ENCODE measurements at regions not wholly inside any gene's neighbourhood (a gene's known extent, or its start where the extent isn't known, plus 50 kb on each side); places are given as distances from the start of the nearest gene placed in this dataset.

- no peaks in the 10 kb centered on the region for H3K36me3 ChIP-seq (replicated peaks in 1 of 2; ENCODE audit: control insufficient read depth in 1 of 2, insufficient read depth in 2 of 2, low read length in 2 of 2)
- H3K36me3 Mint-ChIP-seq = no peaks in the 10 kb centered on the region
- TF ChIP-seq CTCF (IDR thresholded peaks at IDR 0.05) = no peak
- H2AFZ ChIP-seq (ENCODE audit: insufficient read depth, low read depth, low read length, poor library complexity, severe bottlenecking) = no peak overlapping the region
- H3K4me2 ChIP-seq (replicated peaks; ENCODE audit: extremely low read depth, low read length, poor library complexity, severe bottlenecking) = no peak overlapping the region
- no peak overlapping the region for H3K27ac Mint-ChIP-seq
- no peaks in the 10 kb centered on the region for H3K9me3 Mint-ChIP-seq
- no peak overlapping the region for H3K4me3 ChIP-seq (replicated peaks in 1 of 3; ENCODE audit: low read depth in 2 of 3, low read length in 3 of 3)
- no peak overlapping the region for H3K27ac ChIP-seq (ENCODE audit: low read depth in 1 of 2, low read length in 2 of 2)
- intact Hi-C loops (cut with micrococcal nuclease) = no loop called here
- peaks cover 0 to 3% (median 2%) of the 10 kb centered on the region in 3 donors for H3K27me3 Mint-ChIP-seq (ENCODE audit: low read depth in 3 of 3)
- H3K4me1 ChIP-seq (ENCODE audit: control insufficient read depth in 1 of 2, insufficient read depth in 2 of 2, low read length in 2 of 2) = peaks cover 0 to 5% of the 10 kb centered on the region in 2 donors
- peaks cover 4% of the 10 kb centered on the region for H3K4me1 Mint-ChIP-seq
- H3K9me3 ChIP-seq (replicated peaks in 1 of 2; ENCODE audit: control insufficient read depth in 1 of 2, insufficient read depth in 1 of 2, low read length in 2 of 2) = no peaks in the 10 kb centered on the region
- H3K27me3 ChIP-seq (ENCODE audit: control insufficient read depth in 2 of 2, insufficient read depth in 2 of 2, low read length in 2 of 2) = peaks cover 0 to 4% of the 10 kb centered on the region in 2 donors
- WGBS (ENCODE audit: insufficient coverage) = 90% methylated on average over 2 of the region's 3 CpGs
- H3K79me2 ChIP-seq (ENCODE audit: insufficient read depth, low read length) = no peaks in the 10 kb centered on the region
- DNase-seq = no peak
- no peaks in the 10 kb centered on the region for H4K20me1 ChIP-seq (ENCODE audit: insufficient read depth, low read length)
- H3K9ac ChIP-seq (ENCODE audit: insufficient read depth, low read length, poor library complexity, severe bottlenecking) = no peak overlapping the region
- H3K4me3 Mint-ChIP-seq = no peak overlapping the region
Observed at GRCh38 chr4:138030375-138030774, 211.8 kb downstream of the SLC7A11 start.

- no peak for TF ChIP-seq CTCF (IDR thresholded peaks at IDR 0.05)
- Histone ChIP-seq H3K4me2 (replicated peaks; ENCODE audit: extremely low read depth, low read length, poor library complexity, severe bottlenecking) (no peak overlapping the region), H3K9me3 (replicated peaks in 1 of 2; ENCODE audit: control insufficient read depth in 1 of 2, insufficient read depth in 1 of 2, low read length in 2 of 2) (no peaks in the 10 kb centered on the region), H2AFZ (ENCODE audit: insufficient read depth, low read depth, low read length, poor library complexity, severe bottlenecking) (no peak overlapping the region), H3K27me3 (ENCODE audit: control insufficient read depth in 2 of 2, insufficient read depth in 2 of 2, low read length in 2 of 2) (peaks cover 0 to 4% of the 10 kb centered on the region in 2 donors), H3K4me1 (ENCODE audit: control insufficient read depth in 1 of 2, insufficient read depth in 2 of 2, low read length in 2 of 2) (no peaks in the 10 kb centered on the region), H3K9ac (ENCODE audit: insufficient read depth, low read length, poor library complexity, severe bottlenecking) (no peak overlapping the region), H4K20me1 (ENCODE audit: insufficient read depth, low read length) (no peaks in the 10 kb centered on the region), H3K27ac (ENCODE audit: low read depth in 1 of 2, low read length in 2 of 2) (no peak overlapping the region), H3K79me2 (ENCODE audit: insufficient read depth, low read length) (no peaks in the 10 kb centered on the region), H3K36me3 (replicated peaks in 1 of 2; ENCODE audit: control insufficient read depth in 1 of 2, insufficient read depth in 2 of 2, low read length in 2 of 2) (no peaks in the 10 kb centered on the region), H3K4me3 (replicated peaks in 1 of 3; ENCODE audit: low read depth in 2 of 3, low read length in 3 of 3) (no peak overlapping the region)
- intact Hi-C loops (cut with micrococcal nuclease) = no loop called here
- Mint-ChIP-seq H3K27ac (no peak overlapping the region), H3K4me3 (no peak overlapping the region), H3K36me3 (no peaks in the 10 kb centered on the region), H3K4me1 (no peaks in the 10 kb centered on the region), H3K9me3 (no peaks in the 10 kb centered on the region), H3K27me3 (ENCODE audit: low read depth in 3 of 3) (peaks cover 0 to 3% (median 2%) of the 10 kb centered on the region in 3 donors)
- DNase-seq = no peak
- WGBS (ENCODE audit: insufficient coverage) = 78% methylated on average over 1 of the region's 1 CpG
Observed at GRCh38 chr4:138028923-138029322, 213.2 kb downstream of the SLC7A11 start.
